Gastrocnemius medialis (tissue), 4 donors: ENCODE measurements at regions not wholly inside any gene's neighbourhood (a gene's known extent, or its start where the extent isn't known, plus 50 kb on each side); places are given as distances from the start of the nearest gene placed in this dataset.

Source experiments
- ATAC-seq, 2 donors: fragments of 150-250 bp; one replicate each; pipeline ENCODE4 v1.9.1; 2016
- DNase-seq, 2 donors: peaks; one replicate each; pipeline ENCODE4 v3.0.0-alpha.2; 2019
- H3K27ac ChIP-seq, 4 donors: fragments of 200-600 bp; sonication (generic); 1 replicate in 1 of 4; 2 replicates in 3 of 4; pipeline ENCODE4 v1.5.1; 2016 to 2018; ENCODE audit warnings: mild to moderate bottlenecking in 2 of 4, moderate library complexity in 1 of 4
- H3K27me3 ChIP-seq, 3 donors: fragments of 200-600 bp; sonication (generic) in 2 of 3; 1 replicate in 1 of 3; 2 replicates in 2 of 3; pipeline versions ENCODE4 v1.5.1 to v1.6.0; 2016 to 2019; ENCODE audit warnings: mild to moderate bottlenecking in 1 of 3, moderate library complexity in 1 of 3
- H3K36me3 ChIP-seq, 2 donors: fragments of 200-600 bp; sonication (generic) in 1 of 2; one replicate each; pipeline ENCODE4 v1.5.1; 2017 to 2018
- H3K4me1 ChIP-seq, 2 donors: fragments of 200-600 bp; sonication (generic) in 1 of 2; one replicate each; pipeline ENCODE4 v1.5.1; 2016 to 2017; ENCODE audit warnings: mild to moderate bottlenecking in 2 of 2
- H3K4me3 ChIP-seq, 4 donors: fragments of 200-600 bp; sonication (generic) in 3 of 4; 1 replicate in 1 of 4; 2 replicates in 3 of 4; pipeline ENCODE4 v1.5.1; 2016 to 2019; ENCODE audit warnings: mild to moderate bottlenecking in 2 of 4
- H3K9me3 ChIP-seq, 3 donors: fragments of 200-600 bp; sonication (generic) in 2 of 3; 1 replicate in 1 of 3; 2 replicates in 2 of 3; pipeline ENCODE4 v1.5.1; 2016 to 2019
- CTCF ChIP-seq, 5 experiments: fragments of 450-650 bp in 3 of 5; fragments of 200-600 bp in 2 of 5; sonication (generic) in 2 of 5; IDR thresholded peaks in 4 of 5; conservative IDR thresholded peaks in 1 of 5; 1 replicate in 4 of 5; 2 replicates in 1 of 5; pipeline ENCODE4 v1.5.1; 2016 to 2019; ENCODE audit warnings: antibody characterized with exemption in 5 of 5, mild to moderate bottlenecking in 3 of 5, moderate library complexity in 3 of 5
- POLR2A ChIP-seq, 2 donors: fragments of 450-650 bp; IDR thresholded peaks; one replicate each; pipeline ENCODE4 v1.6.1; 2017; ENCODE audit warnings: antibody characterized with exemption in 2 of 2, mild to moderate bottlenecking in 2 of 2, moderate library complexity in 2 of 2
- in situ Hi-C, 4 donors: fragments of 200-750 bp; cut with MboI; loops; one replicate each; pipeline versions ENCODE4 v1.15.0 to v1.8.0; 2017; ENCODE audit warnings: low sequenced_read_pairs in 4 of 4
- intact Hi-C: fragments of 100-400 bp; cut with DNase I; formaldehyde crosslinking; loops from one replicate; pipeline ENCODE4 v1.15.1; 2023; ENCODE audit warnings: low total_unique reads

- no peaks in the 10 kb centered on the region for H3K9me3 ChIP-seq
- intact Hi-C loops (no loop called here), in situ Hi-C loops (no loop called here)
- no peaks in the 10 kb centered on the region for H3K27me3 ChIP-seq
- no peak for ATAC-seq
- no peak for DNase-seq
- no peak overlapping the region for H3K4me3 ChIP-seq
- TF ChIP-seq POLR2A (IDR thresholded peaks at IDR 0.05) (no peak), CTCF (IDR thresholded peaks at IDR 0.05 in 4 of 5, conservative IDR thresholded peaks at IDR 0.05 in 1 of 5) (no peak)
- no peaks in the 10 kb centered on the region for H3K4me1 ChIP-seq
- no peaks in the 10 kb centered on the region for H3K36me3 ChIP-seq
- H3K27ac ChIP-seq = no peak overlapping the region
These were observed 1435.5 kb downstream of the MRPL39 start for GRCh38 chr21:24171736-24172135.

GRCh38 chr21:24163539-24163938, 1443.7 kb downstream of the MRPL39 start:
- H3K4me1 ChIP-seq = no peaks in the 10 kb centered on the region
- no peak overlapping the region for H3K27ac ChIP-seq
- no peak for TF ChIP-seq CTCF (IDR thresholded peaks at IDR 0.05 in 4 of 5, conservative IDR thresholded peaks at IDR 0.05 in 1 of 5)
- TF ChIP-seq POLR2A (IDR thresholded peaks at IDR 0.05) = no peak
- DNase-seq (no peak), ATAC-seq (no peak)
- no peaks in the 10 kb centered on the region for H3K36me3 ChIP-seq
- intact Hi-C loops = no loop called here
- no peaks in the 10 kb centered on the region for H3K27me3 ChIP-seq
- no peaks in the 10 kb centered on the region for H3K9me3 ChIP-seq
- no peak overlapping the region for H3K4me3 ChIP-seq
- in situ Hi-C loops = no loop called here

- H3K27ac ChIP-seq = no peak overlapping the region
- H3K4me1 ChIP-seq = no peaks in the 10 kb centered on the region
- ATAC-seq (no peak), DNase-seq (no peak)
- no peaks in the 10 kb centered on the region for H3K36me3 ChIP-seq
- no peaks in the 10 kb centered on the region for H3K9me3 ChIP-seq
- no peaks in the 10 kb centered on the region for H3K27me3 ChIP-seq
- TF ChIP-seq CTCF (IDR thresholded peaks at IDR 0.05 in 4 of 5, conservative IDR thresholded peaks at IDR 0.05 in 1 of 5) = no peak
- TF ChIP-seq POLR2A (IDR thresholded peaks at IDR 0.05) = no peak
- in situ Hi-C loops (no loop called here), intact Hi-C loops (no loop called here)
- no peak overlapping the region for H3K4me3 ChIP-seq
These were observed 1446.8 kb downstream of the MRPL39 start for GRCh38 chr21:24160528-24160927.

- ATAC-seq (no peak), DNase-seq (no peak)
- intact Hi-C loops (no loop called here), in situ Hi-C loops (no loop called here)
- no peaks in the 10 kb centered on the region for H3K27me3 ChIP-seq
- no peak overlapping the region for H3K27ac ChIP-seq
- no peaks in the 10 kb centered on the region for H3K9me3 ChIP-seq
- H3K36me3 ChIP-seq = no peaks in the 10 kb centered on the region
- H3K4me3 ChIP-seq = no peak overlapping the region
- TF ChIP-seq POLR2A (IDR thresholded peaks at IDR 0.05) = no peak
- no peak for TF ChIP-seq CTCF (IDR thresholded peaks at IDR 0.05 in 4 of 5, conservative IDR thresholded peaks at IDR 0.05 in 1 of 5)
- H3K4me1 ChIP-seq = no peaks in the 10 kb centered on the region
These were observed 1454.1 kb downstream of the MRPL39 start for GRCh38 chr21:24153137-24153536.

GRCh38 chr21:24150753-24151152, 1456.5 kb downstream of the MRPL39 start:
- DNase-seq = no peak
- intact Hi-C loops (no loop called here), in situ Hi-C loops (no loop called here)
- H3K27ac ChIP-seq = no peak overlapping the region
- no peaks in the 10 kb centered on the region for H3K27me3 ChIP-seq
- TF ChIP-seq CTCF (IDR thresholded peaks at IDR 0.05 in 4 of 5, conservative IDR thresholded peaks at IDR 0.05 in 1 of 5) (no peak), POLR2A (IDR thresholded peaks at IDR 0.05) (no peak)
- H3K9me3 ChIP-seq = no peaks in the 10 kb centered on the region
- no peak overlapping the region for H3K4me3 ChIP-seq
- no peak for ATAC-seq
- no peaks in the 10 kb centered on the region for H3K36me3 ChIP-seq
- no peaks in the 10 kb centered on the region for H3K4me1 ChIP-seq
